ENCODE measurements at regions not wholly inside any gene's neighbourhood (a gene's known extent, or its start where the extent isn't known, plus 50 kb on each side); places are given as distances from the start of the nearest gene placed in this dataset.

DNA sequence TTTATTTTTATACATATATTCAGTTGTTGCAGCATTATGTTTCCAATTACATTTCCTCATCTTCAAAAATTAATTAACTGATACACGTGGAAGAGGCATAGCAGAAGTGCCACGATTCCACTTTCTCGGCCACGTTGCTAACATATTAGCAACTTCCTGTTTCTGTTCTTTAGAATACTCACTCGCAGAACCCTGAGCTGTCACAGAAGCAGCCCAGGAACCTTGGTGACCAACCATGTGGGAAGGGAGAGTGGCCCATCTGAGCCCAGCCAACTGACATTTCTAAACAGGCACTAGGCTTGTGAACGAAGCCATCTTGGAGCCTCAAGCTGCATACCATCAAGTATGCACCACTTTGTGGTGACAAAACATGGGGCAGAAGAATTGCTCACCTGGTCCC, 350.1 kb downstream of the CBLN2 start:
- 75% methylated on average over 6 of the region's 6 CpGs for WGBS
- Histone ChIP-seq H3K36me3 (no peaks in the 10 kb centered on the region), H3K4me3 (no peak overlapping the region), H3K4me1 (no peaks in the 10 kb centered on the region), H3K27me3 (no peaks in the 10 kb centered on the region), H3K27ac (no peak overlapping the region), H3K9me3 (no peaks in the 10 kb centered on the region)
- DNase-seq (ENCODE audit: low spot score in 2 of 2) = no peak
- no peak for TF ChIP-seq EP300 (IDR thresholded peaks at IDR 0.05)
- no peak for TF ChIP-seq POLR2A (IDR thresholded peaks at IDR 0.05)
- TF ChIP-seq, protein P1, sequence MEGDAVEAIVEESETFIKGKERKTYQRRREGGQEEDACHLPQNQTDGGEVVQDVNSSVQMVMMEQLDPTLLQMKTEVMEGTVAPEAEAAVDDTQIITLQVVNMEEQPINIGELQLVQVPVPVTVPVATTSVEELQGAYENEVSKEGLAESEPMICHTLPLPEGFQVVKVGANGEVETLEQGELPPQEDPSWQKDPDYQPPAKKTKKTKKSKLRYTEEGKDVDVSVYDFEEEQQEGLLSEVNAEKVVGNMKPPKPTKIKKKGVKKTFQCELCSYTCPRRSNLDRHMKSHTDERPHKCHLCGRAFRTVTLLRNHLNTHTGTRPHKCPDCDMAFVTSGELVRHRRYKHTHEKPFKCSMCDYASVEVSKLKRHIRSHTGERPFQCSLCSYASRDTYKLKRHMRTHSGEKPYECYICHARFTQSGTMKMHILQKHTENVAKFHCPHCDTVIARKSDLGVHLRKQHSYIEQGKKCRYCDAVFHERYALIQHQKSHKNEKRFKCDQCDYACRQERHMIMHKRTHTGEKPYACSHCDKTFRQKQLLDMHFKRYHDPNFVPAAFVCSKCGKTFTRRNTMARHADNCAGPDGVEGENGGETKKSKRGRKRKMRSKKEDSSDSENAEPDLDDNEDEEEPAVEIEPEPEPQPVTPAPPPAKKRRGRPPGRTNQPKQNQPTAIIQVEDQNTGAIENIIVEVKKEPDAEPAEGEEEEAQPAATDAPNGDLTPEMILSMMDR (IDR thresholded peaks at IDR 0.05) = no peak
- no peak for TF ChIP-seq POLR2AphosphoS5 (IDR thresholded peaks at IDR 0.05)

DNA sequence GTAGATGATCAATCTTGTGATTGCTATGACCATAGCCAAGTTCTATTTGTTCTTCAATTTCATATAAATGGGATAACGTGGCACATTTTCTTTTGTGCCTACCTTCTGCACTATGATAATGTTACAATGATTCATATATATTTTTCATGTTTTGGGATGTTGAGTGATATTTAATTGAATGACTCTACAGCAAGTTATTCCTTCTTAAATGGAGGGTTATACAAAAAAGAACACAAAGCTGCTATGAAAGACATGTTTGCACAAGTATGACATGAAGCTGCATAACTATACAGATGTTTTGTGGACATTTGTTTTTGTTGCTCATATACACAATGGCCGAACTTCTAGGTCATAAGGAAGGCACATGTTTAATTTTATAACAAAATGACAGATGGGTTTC, 356.2 kb downstream of the CBLN2 start:
- Histone ChIP-seq H3K4me3 (no peak overlapping the region), H3K27me3 (no peaks in the 10 kb centered on the region), H3K27ac (no peak overlapping the region), H3K4me1 (no peaks in the 10 kb centered on the region), H3K9me3 (no peaks in the 10 kb centered on the region), H3K36me3 (no peaks in the 10 kb centered on the region)
- TF ChIP-seq POLR2A (IDR thresholded peaks at IDR 0.05) = no peak
- TF ChIP-seq EP300 (IDR thresholded peaks at IDR 0.05) = no peak
- TF ChIP-seq POLR2AphosphoS5 (IDR thresholded peaks at IDR 0.05) = no peak
- TF ChIP-seq, protein P1 (IDR thresholded peaks at IDR 0.05) = no peak
- 67% methylated on average over 2 of the region's 2 CpGs for WGBS
- DNase-seq (ENCODE audit: low spot score in 2 of 2) = no peak

DNA sequence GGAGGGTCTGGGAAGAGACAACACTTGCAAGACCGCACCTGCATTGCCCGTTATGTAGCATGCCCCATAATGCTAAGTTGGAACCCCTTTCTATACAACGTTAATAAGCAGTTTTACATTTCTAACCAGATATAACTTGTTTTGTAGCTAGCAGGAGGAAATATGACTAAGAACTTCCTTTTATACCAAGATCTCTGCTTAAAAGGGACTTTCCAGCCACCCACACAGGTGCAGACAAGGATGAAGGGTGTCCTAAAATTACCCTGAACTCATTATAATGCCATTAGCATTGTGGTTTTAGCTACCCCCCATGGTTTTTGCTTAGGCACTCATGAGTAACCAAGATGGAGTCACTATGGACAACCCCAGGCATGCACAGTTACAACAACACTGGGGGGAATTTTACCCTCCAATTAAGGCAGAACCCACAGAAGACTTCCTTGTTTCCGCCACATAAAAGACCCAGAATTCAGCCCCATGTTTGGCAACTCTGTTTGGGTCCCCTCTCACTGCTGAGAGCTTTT, 362.8 kb downstream of the CBLN2 start:
- WGBS = 73% methylated on average over 4 of the region's 4 CpGs
- Histone ChIP-seq H3K27me3 (no peaks in the 10 kb centered on the region), H3K4me3 (no peak overlapping the region), H3K4me1 (no peaks in the 10 kb centered on the region), H3K27ac (no peak overlapping the region), H3K9me3 (no peaks in the 10 kb centered on the region), H3K36me3 (no peaks in the 10 kb centered on the region)
- TF ChIP-seq POLR2A (IDR thresholded peaks at IDR 0.05) (no peak), EP300 (IDR thresholded peaks at IDR 0.05) (no peak), POLR2AphosphoS5 (IDR thresholded peaks at IDR 0.05) (no peak)
- TF ChIP-seq, protein P1 (IDR thresholded peaks at IDR 0.05) = no peak
- no peak for DNase-seq (ENCODE audit: low spot score in 2 of 2)

DNA sequence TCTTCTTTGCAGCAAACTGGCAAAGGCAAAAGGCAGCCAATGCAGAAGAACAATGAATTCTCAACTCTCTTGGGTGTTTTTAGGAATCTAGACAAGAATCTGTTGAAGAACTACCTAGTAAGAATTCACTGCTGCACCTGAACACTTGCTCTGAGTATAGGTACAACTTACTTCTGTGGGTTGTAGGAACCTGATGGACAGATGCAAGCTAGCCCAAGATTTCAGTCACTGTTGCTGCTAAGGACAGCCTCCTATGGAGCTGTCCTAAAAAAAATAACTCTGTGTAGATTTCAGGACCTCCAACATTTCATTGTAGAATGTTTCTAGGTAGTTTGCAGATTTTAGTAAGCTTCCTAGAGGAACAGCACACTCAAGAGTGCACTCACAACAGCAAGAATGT, 363.5 kb downstream of the CBLN2 start:
- no peaks in the 10 kb centered on the region for H3K9me3 ChIP-seq
- H3K4me1 ChIP-seq = no peaks in the 10 kb centered on the region
- no peak overlapping the region for H3K4me3 ChIP-seq
- no peak overlapping the region for H3K27ac ChIP-seq
- DNase-seq (ENCODE audit: low spot score in 2 of 2) = no peak
- no peaks in the 10 kb centered on the region for H3K27me3 ChIP-seq
- no peaks in the 10 kb centered on the region for H3K36me3 ChIP-seq
- TF ChIP-seq POLR2AphosphoS5 (IDR thresholded peaks at IDR 0.05) = no peak
- no peak for TF ChIP-seq EP300 (IDR thresholded peaks at IDR 0.05)
- no peak for TF ChIP-seq POLR2A (IDR thresholded peaks at IDR 0.05)

DNA sequence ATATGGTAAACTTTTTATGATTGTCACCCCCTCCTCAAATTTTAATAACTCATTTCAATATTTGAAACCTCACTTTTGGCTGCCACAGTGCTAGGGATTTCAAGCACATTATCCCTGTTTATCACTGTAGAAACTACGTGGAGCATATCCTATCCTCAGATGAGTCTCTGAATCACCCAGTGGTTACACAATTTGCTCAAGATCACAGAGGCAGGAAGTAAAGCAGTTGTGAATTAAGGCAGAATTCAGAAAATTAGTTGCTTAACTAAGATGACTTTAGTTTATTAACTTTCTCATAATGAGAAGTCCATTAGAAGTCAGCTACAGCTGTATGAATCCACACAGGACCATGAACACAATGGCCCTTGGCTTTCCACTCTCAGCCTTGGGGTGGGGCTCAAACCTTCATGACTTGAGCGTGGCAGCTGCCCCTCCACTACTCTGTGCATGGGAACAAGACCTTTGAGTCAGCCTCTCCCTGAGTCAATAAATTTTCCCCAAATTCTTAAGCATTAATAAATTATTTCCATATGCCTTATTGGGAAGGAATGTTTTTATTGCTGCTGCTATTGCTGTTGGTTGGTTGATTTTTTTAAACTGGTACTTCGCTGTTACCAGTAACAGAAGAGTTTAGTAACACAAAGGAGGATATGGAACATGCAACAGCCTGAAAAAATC, 369.0 kb downstream of the CBLN2 start:
- DNase-seq (ENCODE audit: low spot score in 2 of 2) = no peak
- WGBS = 60% methylated on average over 3 of the region's 3 CpGs
- TF ChIP-seq POLR2A (IDR thresholded peaks at IDR 0.05) = no peak
- TF ChIP-seq EP300 (IDR thresholded peaks at IDR 0.05) = no peak
- TF ChIP-seq, protein P1 (IDR thresholded peaks at IDR 0.05) = no peak
- TF ChIP-seq POLR2AphosphoS5 (IDR thresholded peaks at IDR 0.05) = no peak

More for the DNA sequence above, 369.0 kb downstream of the CBLN2 start:
- Histone ChIP-seq H3K27me3 (no peaks in the 10 kb centered on the region), H3K4me1 (no peaks in the 10 kb centered on the region), H3K4me3 (no peak overlapping the region), H3K36me3 (no peaks in the 10 kb centered on the region), H3K9me3 (no peaks in the 10 kb centered on the region), H3K27ac (no peak overlapping the region)

Measured in suprapubic skin (tissue), 4 donors.